ENCODE measurements at regions not wholly inside any gene's neighbourhood (a gene's known extent, or its start where the extent isn't known, plus 50 kb on each side); places are given as distances from the start of the nearest gene placed in this dataset.

DNA sequence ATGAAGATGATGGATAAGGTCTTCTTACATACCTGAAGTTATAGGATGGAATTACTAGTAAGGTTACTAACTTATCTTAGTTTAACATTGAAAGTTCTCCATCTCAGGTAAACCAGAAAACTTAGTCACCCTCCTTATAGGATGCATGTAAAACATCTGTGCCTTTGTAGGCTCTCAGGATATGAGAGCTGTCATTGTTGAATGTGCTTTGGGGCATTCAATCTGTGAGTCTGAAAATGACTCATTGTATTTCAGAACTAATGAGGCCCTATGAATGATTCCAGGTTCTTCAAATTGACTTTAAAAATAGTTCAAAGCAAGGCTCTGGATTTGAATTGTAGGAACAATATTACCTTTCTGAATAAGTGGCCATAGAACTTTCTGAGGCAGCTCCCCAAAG is 237.7 kb upstream of the AZI2 start:
- no peaks in the 10 kb centered on the region for H3K9me3 ChIP-seq (ENCODE audit: control insufficient read depth in 1 of 2, insufficient read depth in 1 of 2, low read length in 2 of 2)
- peaks cover 22% of the 10 kb centered on the region for H3K27me3 Mint-ChIP-seq
- no peaks in the 10 kb centered on the region for H3K4me1 Mint-ChIP-seq (ENCODE audit: low read depth)
- POLR2A ChIA-PET = no interaction called here
- no peak for TF ChIP-seq CTCF (IDR thresholded peaks at IDR 0.05)
- no peak overlapping the region for H3K4me3 ChIP-seq (ENCODE audit: low read length)
- no peaks in the 10 kb centered on the region for H3K9me3 Mint-ChIP-seq
- no peaks in the 10 kb centered on the region for H3K36me3 ChIP-seq (ENCODE audit: insufficient read depth, low read length)
- H3K27ac ChIP-seq (ENCODE audit: low read depth in 1 of 2, low read length in 2 of 2) = no peak overlapping the region
- H3K36me3 Mint-ChIP-seq (ENCODE audit: low read depth) = no peaks in the 10 kb centered on the region
- ATAC-seq (ENCODE audit: poor library complexity) (no peak), DNase-seq (no peak)
- H3K4me1 ChIP-seq (ENCODE audit: insufficient read depth, low read length) = no peaks in the 10 kb centered on the region
- CTCF ChIA-PET = no interaction called here
- H3K27ac Mint-ChIP-seq = no peak overlapping the region
- intact Hi-C loops (cut with DNase I, micrococcal nuclease) = no loop called here
- H3K27me3 ChIP-seq (ENCODE audit: control insufficient read depth in 1 of 2, insufficient read depth in 2 of 2, low read length in 2 of 2) = no peaks in the 10 kb centered on the region
- H3K4me3 Mint-ChIP-seq = no peak overlapping the region

DNA sequence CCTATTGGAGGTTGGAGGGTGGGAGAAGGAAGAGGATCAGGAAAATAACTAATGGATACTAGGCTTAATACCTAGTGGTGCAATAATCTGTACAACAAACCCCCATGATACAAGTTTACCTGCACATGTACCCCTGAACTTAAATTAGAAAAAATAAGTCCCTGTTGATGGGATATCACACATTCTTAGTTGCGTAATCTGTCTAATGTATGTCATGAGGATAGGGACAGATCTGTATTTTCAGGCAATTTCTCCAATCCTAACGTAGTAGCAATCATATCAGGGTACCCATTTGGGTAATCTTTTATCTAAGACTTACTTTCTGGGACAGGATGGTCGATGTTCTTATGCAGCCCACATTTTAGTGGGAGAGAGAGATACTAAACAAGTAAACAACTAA is 239.1 kb upstream of the AZI2 start:
- H3K4me1 Mint-ChIP-seq (ENCODE audit: low read depth) = no peaks in the 10 kb centered on the region
- no peaks in the 10 kb centered on the region for H3K36me3 ChIP-seq (ENCODE audit: insufficient read depth, low read length)
- H3K27me3 ChIP-seq (ENCODE audit: control insufficient read depth in 1 of 2, insufficient read depth in 2 of 2, low read length in 2 of 2) = no peaks in the 10 kb centered on the region
- peaks cover 14% of the 10 kb centered on the region for H3K27me3 Mint-ChIP-seq
- H3K27ac Mint-ChIP-seq = no peak overlapping the region
- intact Hi-C loops (cut with DNase I, micrococcal nuclease) = no loop called here
- no peaks in the 10 kb centered on the region for H3K36me3 Mint-ChIP-seq (ENCODE audit: low read depth)
- ATAC-seq (ENCODE audit: poor library complexity) (no peak), DNase-seq (no peak)
- no peaks in the 10 kb centered on the region for H3K4me1 ChIP-seq (ENCODE audit: insufficient read depth, low read length)
- H3K9me3 Mint-ChIP-seq = no peaks in the 10 kb centered on the region
- H3K9me3 ChIP-seq (ENCODE audit: control insufficient read depth in 1 of 2, insufficient read depth in 1 of 2, low read length in 2 of 2) = no peaks in the 10 kb centered on the region
- no peak overlapping the region for H3K4me3 Mint-ChIP-seq
- H3K4me3 ChIP-seq (ENCODE audit: low read length) = no peak overlapping the region
- H3K27ac ChIP-seq (ENCODE audit: low read depth in 1 of 2, low read length in 2 of 2) = no peak overlapping the region
- ChIA-PET POLR2A (no interaction called here), CTCF (no interaction called here)
- TF ChIP-seq CTCF (IDR thresholded peaks at IDR 0.05) = no peak

DNA sequence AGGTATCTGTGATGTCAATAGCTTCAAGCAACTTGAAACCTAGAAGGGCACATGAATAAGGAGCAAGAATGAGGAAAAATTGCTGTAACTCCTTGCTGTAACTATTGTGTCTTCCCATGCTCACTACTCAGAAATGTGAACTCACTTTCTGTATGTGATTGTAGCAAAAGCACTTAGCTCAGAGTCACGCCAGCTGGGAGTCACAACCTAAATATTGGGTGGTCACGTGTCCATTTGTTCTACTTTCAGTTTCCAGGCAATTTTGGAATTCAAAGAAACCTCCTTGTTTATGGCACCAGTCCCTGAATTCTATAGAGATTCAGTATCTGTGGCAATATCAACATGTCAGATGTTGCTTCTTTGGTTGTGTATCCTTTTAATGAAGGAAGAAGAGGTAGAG is 241.6 kb upstream of the AZI2 start:
- intact Hi-C loops (cut with DNase I, micrococcal nuclease) = no loop called here
- no peaks in the 10 kb centered on the region for H3K4me1 Mint-ChIP-seq (ENCODE audit: low read depth)
- POLR2A ChIA-PET = no interaction called here

More for the DNA sequence above, 241.6 kb upstream of the AZI2 start:
- Mint-ChIP-seq H3K36me3 (ENCODE audit: low read depth) (no peaks in the 10 kb centered on the region), H3K9me3 (no peaks in the 10 kb centered on the region), H3K27ac (no peak overlapping the region), H3K4me3 (no peak overlapping the region), H3K27me3 (no peaks in the 10 kb centered on the region)
- H3K27ac ChIP-seq (ENCODE audit: low read depth in 1 of 2, low read length in 2 of 2) = no peak overlapping the region
- H3K27me3 ChIP-seq (ENCODE audit: control insufficient read depth in 1 of 2, insufficient read depth in 2 of 2, low read length in 2 of 2) = no peaks in the 10 kb centered on the region
- CTCF ChIA-PET = no interaction called here
- no peaks in the 10 kb centered on the region for H3K9me3 ChIP-seq (ENCODE audit: control insufficient read depth in 1 of 2, insufficient read depth in 1 of 2, low read length in 2 of 2)
- TF ChIP-seq CTCF (IDR thresholded peaks at IDR 0.05) = no peak
- H3K4me1 ChIP-seq (ENCODE audit: insufficient read depth, low read length) = no peaks in the 10 kb centered on the region
- no peak for ATAC-seq (ENCODE audit: poor library complexity)
- no peak overlapping the region for H3K4me3 ChIP-seq (ENCODE audit: low read length)
- no peak for DNase-seq
- H3K36me3 ChIP-seq (ENCODE audit: insufficient read depth, low read length) = no peaks in the 10 kb centered on the region
